Fibroblast of lung (primary cell): ENCODE measurements at regions not wholly inside any gene's neighbourhood (a gene's known extent, or its start where the extent isn't known, plus 50 kb on each side); places are given as distances from the start of the nearest gene placed in this dataset.

ENCODE experiments used
- CTCF ChIP-seq, 2 donors: IDR thresholded peaks in 1 of 2; conservative IDR thresholded peaks in 1 of 2; 1 replicate in 1 of 2; 2 replicates in 1 of 2; pipeline ENCODE4 v1.5.1; 2011 to 2012; ENCODE audit warnings: low read length in 2 of 2, control low read depth in 1 of 2, inconsistent platforms in 1 of 2, low read depth in 1 of 2, mild to moderate bottlenecking in 1 of 2
- EZH2 ChIP-seq: IDR thresholded peaks from 2 replicates; pipeline ENCODE4 v1.5.1; 2012; ENCODE audit warnings: low read length, control low read depth, mild to moderate bottlenecking; ENCODE audit errors: missing control alignments

- TF ChIP-seq CTCF (conservative IDR thresholded peaks at IDR 0.05 in 1 of 2, IDR thresholded peaks at IDR 0.05 in 1 of 2; ENCODE audit: low read depth in 1 of 2, low read length in 2 of 2): no peak
- no peak for TF ChIP-seq EZH2
Observed at GRCh38 chr6:6377621-6378020, 57.2 kb upstream of the F13A1 start.
